HEK293 (cell line): ENCODE measurements at regions not wholly inside any gene's neighbourhood (a gene's known extent, or its start where the extent isn't known, plus 50 kb on each side); places are given as distances from the start of the nearest gene placed in this dataset.

ENCODE experiments used
- CTCF ChIP-seq: fragments of 450-650 bp; formaldehyde crosslinking; IDR thresholded peaks from 2 replicates; pipeline ENCODE4 v1.5.1; 2016; ENCODE audit warnings: missing biosample characterization, missing genetic modification characterization
- KLF10 ChIP-seq: fragments of 450-650 bp; IDR thresholded peaks from 2 replicates; pipeline ENCODE4 v1.5.1; 2018; ENCODE audit warnings: missing biosample characterization, mild to moderate bottlenecking, missing genetic modification characterization
- MYNN ChIP-seq: fragments of 450-650 bp; formaldehyde crosslinking; IDR thresholded peaks from 2 replicates; pipeline ENCODE4 v1.5.1; 2016; ENCODE audit warnings: missing biosample characterization, missing genetic modification characterization, borderline replicate concordance
- MZF1 ChIP-seq: fragments of 450-650 bp; formaldehyde crosslinking; IDR thresholded peaks from 2 replicates; pipeline ENCODE4 v1.5.1; 2017; ENCODE audit warnings: missing biosample characterization, missing genetic modification characterization, borderline replicate concordance
- PRDM4 ChIP-seq: fragments of 450-650 bp; formaldehyde crosslinking; IDR thresholded peaks from 2 replicates; pipeline ENCODE4 v1.5.1; 2017; ENCODE audit warnings: missing biosample characterization, missing genetic modification characterization
- SP2 ChIP-seq: fragments of 450-650 bp; formaldehyde crosslinking; IDR thresholded peaks from 2 replicates; pipeline ENCODE4 v1.5.1; 2016; ENCODE audit warnings: missing biosample characterization, missing genetic modification characterization
- ZBTB26 ChIP-seq: fragments of 450-650 bp; formaldehyde crosslinking; optimal IDR thresholded peaks from 2 replicates; pipeline ENCODE3; 2016; ENCODE audit warnings: missing biosample characterization, mild to moderate bottlenecking, missing genetic modification characterization
- ZNF24 ChIP-seq: fragments of 450-650 bp; formaldehyde crosslinking; IDR thresholded peaks from 2 replicates; pipeline ENCODE4 v1.5.1; 2016; ENCODE audit warnings: missing biosample characterization, missing genetic modification characterization
- ZNF248 ChIP-seq: fragments of 450-650 bp; formaldehyde crosslinking; IDR thresholded peaks from 2 replicates; pipeline ENCODE4 v1.5.1; 2017; ENCODE audit warnings: missing biosample characterization, missing genetic modification characterization
- ZNF561 ChIP-seq: fragments of 450-650 bp; IDR thresholded peaks from 2 replicates; pipeline ENCODE4 v1.5.1; 2018; ENCODE audit warnings: missing biosample characterization, missing genetic modification characterization, borderline replicate concordance
- ZNF660 ChIP-seq: fragments of 450-650 bp; IDR thresholded peaks from 2 replicates; pipeline ENCODE4 v1.5.1; 2018; ENCODE audit warnings: missing biosample characterization, mild to moderate bottlenecking, missing genetic modification characterization
- ZNF776 ChIP-seq: fragments of 450-650 bp; formaldehyde crosslinking; IDR thresholded peaks from 2 replicates; pipeline ENCODE4 v1.5.0; 2017; ENCODE audit warnings: missing biosample characterization, missing genetic modification characterization, borderline replicate concordance

- TF ChIP-seq MZF1 (tag by site-specific recombination) (no peak), ZNF248 (tag by site-specific recombination) (no peak), CTCF (tag by site-specific recombination) (no peak), PRDM4 (tag by site-specific recombination) (no peak), ZNF776 (tag by site-specific recombination) (no peak), ZNF24 (no peak), ZNF660 (tag by site-specific recombination) (no peak), MYNN (no peak), ZBTB26 (tag by site-specific recombination) (no peak), KLF10 (tag by site-specific recombination) (no peak), SP2 (no peak), ZNF561 (tag by site-specific recombination) (no peak)
Measured at GRCh38 chr9:84617411-84618029, 52.0 kb upstream of the NTRK2 start.
